BLaER1 treated with 17β-estradiol and CSF1 and Interleukin-3, amounts not matched to agents 10 nM and 100 nM (cell line): ENCODE measurements at regions not wholly inside any gene's neighbourhood (a gene's known extent, or its start where the extent isn't known, plus 50 kb on each side); places are given as distances from the start of the nearest gene placed in this dataset.
"Not testable (repeated sequence)": the region's sequence is repeated elsewhere in the genome, so short reads cannot be mapped to it uniquely, and the experiment has no call there.

ENCODE experiments used
- H3K27ac ChIP-seq, 11 experiments: shearing (Covaris generic); formaldehyde crosslinking; 2 replicates each; pipeline ENCODE4 v1.8.1; 2022
- H3K27me3 ChIP-seq, 11 experiments: shearing (Covaris generic); formaldehyde crosslinking; 2 replicates each; pipeline ENCODE4 v1.8.1; 2022
- H3K36me3 ChIP-seq, 11 experiments: shearing (Covaris generic); formaldehyde crosslinking; 2 replicates each; pipeline ENCODE4 v1.8.1; 2022
- H3K4me1 ChIP-seq, 10 experiments: shearing (Covaris generic); formaldehyde crosslinking; 2 replicates each; pipeline ENCODE4 v1.8.1; 2022
- H3K4me2 ChIP-seq, 11 experiments: shearing (Covaris generic); formaldehyde crosslinking; 2 replicates each; pipeline ENCODE4 v1.8.1; 2022
- H3K4me3 ChIP-seq, 10 experiments: shearing (Covaris generic); formaldehyde crosslinking; 2 replicates each; pipeline ENCODE4 v1.8.1; 2022
- H3K9ac ChIP-seq, 11 experiments: shearing (Covaris generic); formaldehyde crosslinking; 2 replicates each; pipeline ENCODE4 v1.8.1; 2022
- H3K9me3 ChIP-seq, 11 experiments: shearing (Covaris generic); formaldehyde crosslinking; replicated peaks in 1 of 11; 2 replicates each; pipeline ENCODE4 v1.8.1; 2022
- H4K20me1 ChIP-seq, 11 experiments: shearing (Covaris generic); formaldehyde crosslinking; 2 replicates each; pipeline ENCODE4 v1.8.1; 2022
- Cebpa-rat ChIP-seq, 11 experiments: shearing (Covaris generic); IDR thresholded peaks; 2 replicates each; pipeline ENCODE4 v1.8.1; 2022

DNA sequence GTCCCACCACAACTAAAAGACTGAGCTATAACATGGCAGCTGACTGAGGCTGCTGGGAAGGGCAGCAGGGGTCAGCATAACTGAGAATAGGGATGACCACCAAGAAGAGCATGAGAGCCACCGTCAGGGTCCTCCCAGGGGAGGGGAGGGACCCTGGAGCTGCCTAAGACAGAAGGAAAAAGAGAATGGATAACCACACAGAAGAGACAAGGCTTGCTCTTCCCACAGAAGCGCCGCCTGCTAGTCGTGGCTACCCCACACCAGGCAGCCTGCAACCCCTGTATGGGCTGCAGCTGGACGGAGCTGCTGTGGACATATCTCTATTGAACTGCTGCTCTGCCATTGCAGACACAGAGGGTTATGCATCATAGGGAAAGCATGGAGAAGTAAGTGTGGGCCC is 132.0 kb upstream of the CHD6 start:
- no peak overlapping the region for H3K4me2 ChIP-seq
- H3K27ac ChIP-seq = no peak overlapping the region
- TF ChIP-seq Cebpa-rat (IDR thresholded peaks at IDR 0.05) = no peak
- no peaks in the 10 kb centered on the region for H3K27me3 ChIP-seq
- peaks cover 0 to 4% (median 0%) of the 10 kb centered on the region in 11 experiments; a peak in 2 of 22 replicates for H3K9me3 ChIP-seq
- H3K9ac ChIP-seq = no peak overlapping the region
- H3K4me3 ChIP-seq = no peak overlapping the region
- no peaks in the 10 kb centered on the region for H3K4me1 ChIP-seq
- no peaks in the 10 kb centered on the region for H4K20me1 ChIP-seq
- H3K36me3 ChIP-seq = no peaks in the 10 kb centered on the region

DNA sequence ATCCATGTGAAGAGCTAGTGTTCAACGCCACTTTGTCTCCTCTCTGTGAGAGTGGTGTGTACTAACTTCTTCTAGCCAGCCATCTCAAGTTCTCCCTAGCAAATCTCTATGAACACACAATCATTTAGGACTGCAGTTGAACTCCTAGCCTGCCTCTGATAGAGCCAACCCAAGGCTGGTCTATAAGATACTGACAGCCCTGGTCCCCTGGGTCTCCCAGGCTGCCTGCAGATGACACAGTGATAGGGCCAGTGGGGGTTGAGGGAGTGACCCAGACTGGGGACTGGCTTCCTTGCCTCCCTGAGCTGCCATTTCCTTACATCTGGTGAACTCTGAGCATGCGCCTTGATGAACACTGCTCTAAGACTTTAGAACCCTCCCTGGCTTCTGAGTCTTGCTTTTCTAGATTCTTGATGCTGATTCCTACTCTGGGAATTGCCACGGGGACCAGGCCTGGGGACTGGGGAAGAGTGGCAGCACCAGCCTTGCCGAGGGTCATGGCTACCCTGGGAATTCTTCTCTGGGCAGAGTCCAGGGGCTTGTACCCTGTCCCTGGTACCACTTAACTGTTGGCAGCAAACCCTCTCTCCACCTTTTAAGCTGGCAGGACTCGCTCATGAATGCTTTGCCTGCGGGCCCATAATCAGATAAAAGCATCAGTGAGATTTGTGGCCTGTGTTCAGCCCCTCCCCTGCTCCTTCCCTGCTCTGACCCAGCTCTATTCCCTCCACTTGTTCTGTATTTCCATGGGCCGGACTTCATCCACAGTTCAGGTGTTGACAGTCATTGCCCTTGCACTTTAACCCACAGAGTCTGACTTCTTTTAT is 130.8 kb upstream of the CHD6 start:
- Histone ChIP-seq H3K27ac (no peak overlapping the region), H3K27me3 (no peaks in the 10 kb centered on the region), H3K4me2 (no peak overlapping the region)

DNA sequence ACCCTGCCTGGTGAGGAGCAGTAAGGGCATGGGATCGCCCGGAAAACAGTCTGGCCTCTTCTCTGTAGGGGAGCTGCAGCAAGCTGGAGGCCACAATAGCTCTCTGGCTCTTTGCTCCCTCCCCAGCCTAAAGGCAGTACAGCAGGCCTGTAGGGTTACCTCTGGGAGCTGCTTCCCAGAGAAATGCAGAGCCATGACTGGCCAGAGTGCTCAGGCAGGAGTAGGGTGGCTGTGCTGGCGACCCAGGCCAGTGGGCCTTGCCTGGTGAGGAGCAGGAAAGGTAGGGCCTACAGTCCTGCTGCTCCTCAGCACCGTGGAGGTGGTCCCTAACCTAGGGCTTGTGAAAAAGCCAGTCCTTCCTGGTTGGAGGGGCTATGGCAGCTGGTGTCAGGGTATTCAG is 129.9 kb upstream of the CHD6 start:
- no peak overlapping the region for H3K9ac ChIP-seq
- H3K27me3 ChIP-seq = no peaks in the 10 kb centered on the region
- no peak overlapping the region for H3K4me2 ChIP-seq
- H3K4me3 ChIP-seq = no peak overlapping the region
- no peak for TF ChIP-seq Cebpa-rat (IDR thresholded peaks at IDR 0.05)
- no peaks in the 10 kb centered on the region for H3K36me3 ChIP-seq
- no peaks in the 10 kb centered on the region for H4K20me1 ChIP-seq
- peaks cover 0 to 10% (median 0%) of the 10 kb centered on the region in 10 experiments; a peak in 1 of 20 replicates for H3K4me1 ChIP-seq
- H3K9me3 ChIP-seq = peaks cover 0 to 12% (median 6%) of the 10 kb centered on the region in 11 experiments; a peak in 8 of 22 replicates
- no peak overlapping the region for H3K27ac ChIP-seq

More for the DNA sequence above, 130.8 kb upstream of the CHD6 start:
- Histone ChIP-seq H3K36me3 (no peaks in the 10 kb centered on the region), H3K9ac (no peak overlapping the region), H4K20me1 (no peaks in the 10 kb centered on the region), H3K9me3 (peaks cover 0 to 4% (median under 1%) of the 10 kb centered on the region in 11 experiments; a peak in 6 of 22 replicates), H3K4me1 (peaks cover 0 to 5% (median 0%) of the 10 kb centered on the region in 10 experiments; a peak in 1 of 20 replicates), H3K4me3 (no peak overlapping the region)
- no peak for TF ChIP-seq Cebpa-rat (IDR thresholded peaks at IDR 0.05)

DNA sequence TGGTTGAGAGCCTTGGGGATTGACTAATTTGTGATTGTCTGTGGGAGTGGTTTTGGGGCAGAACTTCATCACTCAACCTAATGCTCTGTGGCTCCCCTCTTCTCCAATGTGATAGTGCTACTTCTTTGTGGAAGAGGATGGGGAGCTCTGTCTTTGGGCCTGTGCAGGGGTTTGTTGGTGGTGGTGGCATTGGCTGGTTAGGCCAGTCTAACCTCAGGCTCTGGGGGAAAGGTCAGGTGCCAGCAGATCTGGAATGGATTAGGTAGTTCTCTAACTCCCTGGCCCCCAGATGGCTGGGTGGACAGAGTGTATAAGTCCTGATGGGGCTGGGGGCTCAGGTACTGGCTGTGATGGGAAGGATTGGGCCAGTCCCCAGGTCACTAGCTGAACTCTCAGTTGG is 129.0 kb upstream of the CHD6 start:
- no peak for TF ChIP-seq Cebpa-rat (IDR thresholded peaks at IDR 0.05)
- Histone ChIP-seq H3K27me3 (no peaks in the 10 kb centered on the region), H3K36me3 (no peaks in the 10 kb centered on the region), H3K27ac (no peak overlapping the region), H3K4me1 (peaks cover 0 to 10% (median 0%) of the 10 kb centered on the region in 10 experiments; a peak in 1 of 20 replicates), H3K4me2 (no peak overlapping the region), H4K20me1 (no peaks in the 10 kb centered on the region), H3K9me3 (peaks cover 0 to 16% (median 8%) of the 10 kb centered on the region in 11 experiments; a peak in 8 of 22 replicates), H3K9ac (no peak overlapping the region), H3K4me3 (no peak overlapping the region)

DNA sequence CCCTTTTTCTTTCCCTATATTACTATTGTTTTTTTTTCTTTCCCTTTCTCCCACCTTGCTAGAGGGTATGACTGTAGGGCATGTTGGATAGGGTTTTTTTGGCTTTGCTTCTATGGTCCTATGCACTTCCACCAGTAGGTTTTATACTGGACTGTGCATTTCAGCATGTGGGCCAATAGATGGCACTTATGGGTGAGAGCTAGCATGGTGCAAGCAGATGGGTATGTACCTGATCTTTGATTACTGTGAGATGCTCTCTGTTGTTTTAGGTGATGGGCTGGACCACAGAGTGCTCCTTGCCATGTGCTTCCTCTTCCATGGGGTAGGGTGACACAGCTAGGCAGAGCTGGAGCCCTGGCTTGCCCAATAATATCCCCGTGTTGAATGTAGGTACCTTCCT is 128.5 kb upstream of the CHD6 start:
- H3K4me3 ChIP-seq = no peak overlapping the region
- TF ChIP-seq Cebpa-rat (IDR thresholded peaks at IDR 0.05) = no peak
- H4K20me1 ChIP-seq = no peaks in the 10 kb centered on the region
- H3K27me3 ChIP-seq = no peaks in the 10 kb centered on the region
- H3K4me1 ChIP-seq = peaks cover 0 to 10% (median 0%) of the 10 kb centered on the region in 10 experiments; a peak in 1 of 20 replicates
- no peak overlapping the region for H3K9ac ChIP-seq
- no peak overlapping the region for H3K27ac ChIP-seq
- no peak overlapping the region for H3K4me2 ChIP-seq
- no peaks in the 10 kb centered on the region for H3K36me3 ChIP-seq
- peaks cover 0 to 16% (median 8%) of the 10 kb centered on the region in 11 experiments; a peak in 8 of 22 replicates for H3K9me3 ChIP-seq

DNA sequence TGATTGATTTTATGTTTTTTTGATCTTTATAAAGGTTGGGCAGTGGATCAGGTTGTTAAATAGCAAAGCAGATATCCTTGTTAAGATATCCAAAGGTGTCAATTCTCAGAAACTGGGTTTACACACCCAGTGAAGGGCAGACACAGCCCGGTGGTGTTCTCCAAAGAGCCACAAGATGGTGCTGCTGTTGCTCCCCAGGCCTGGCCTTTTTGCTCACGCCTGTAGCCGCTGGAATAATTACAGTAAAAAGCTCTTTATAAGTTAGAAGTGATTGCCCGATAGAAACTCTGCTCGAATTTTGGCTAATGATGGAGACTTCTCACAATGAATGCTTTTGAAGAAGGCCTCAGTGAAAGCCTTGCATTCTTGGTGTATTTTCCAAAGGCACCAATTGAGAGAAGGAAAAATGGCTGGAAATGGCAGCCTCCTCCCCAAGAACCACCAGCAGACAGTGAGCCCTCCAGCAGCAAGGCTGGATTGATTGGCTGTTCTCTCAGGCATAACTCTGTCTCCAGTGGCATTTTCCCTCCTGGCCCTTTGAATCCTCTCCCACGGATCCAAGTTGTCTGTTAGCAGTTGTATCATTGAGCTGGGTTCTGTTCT is 120.5 kb upstream of the CHD6 start:
- Histone ChIP-seq H3K9ac (no peak overlapping the region), H3K4me2 (no peak overlapping the region), H3K27me3 (no peaks in the 10 kb centered on the region), H4K20me1 (no peaks in the 10 kb centered on the region), H3K4me1 (peaks cover 0 to 3% (median 0%) of the 10 kb centered on the region in 10 experiments; a peak in 1 of 20 replicates), H3K9me3 (peaks cover 0 to 14% (median 5%) of the 10 kb centered on the region in 11 experiments; a peak in 9 of 22 replicates), H3K36me3 (no peaks in the 10 kb centered on the region), H3K4me3 (no peak overlapping the region), H3K27ac (no peak overlapping the region)
- TF ChIP-seq Cebpa-rat (IDR thresholded peaks at IDR 0.05) = no peak

DNA sequence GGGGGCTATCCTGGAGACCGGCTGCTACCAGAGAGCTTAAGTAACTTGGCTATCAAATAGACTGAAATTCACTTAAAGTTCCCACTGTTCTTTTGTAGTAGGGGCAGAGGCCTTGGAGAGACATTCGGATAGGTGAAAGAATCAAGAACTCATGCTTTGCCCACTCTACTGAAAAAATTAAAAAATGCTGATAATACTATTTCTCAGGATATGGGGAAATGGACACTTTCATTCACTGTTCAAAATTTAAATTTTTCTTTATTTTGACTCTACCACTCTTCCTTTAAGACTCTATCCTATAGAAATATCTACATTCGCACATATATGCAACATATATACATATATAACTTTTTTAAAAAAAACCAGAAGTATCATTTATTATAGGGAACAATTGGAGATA is 117.8 kb upstream of the CHD6 start:
- Histone ChIP-seq H3K4me3 (no peak overlapping the region), H4K20me1 (no peaks in the 10 kb centered on the region), H3K4me2 (no peak overlapping the region), H3K9ac (no peak overlapping the region), H3K27ac (no peak overlapping the region), H3K9me3 (peaks cover 0 to 4% (median 0%) of the 10 kb centered on the region in 11 experiments; a peak in 1 of 22 replicates), H3K4me1 (peaks cover 0 to 10% (median 0%) of the 10 kb centered on the region in 10 experiments; a peak in 3 of 20 replicates), H3K27me3 (no peaks in the 10 kb centered on the region), H3K36me3 (no peaks in the 10 kb centered on the region)
- no peak for TF ChIP-seq Cebpa-rat (IDR thresholded peaks at IDR 0.05)

DNA sequence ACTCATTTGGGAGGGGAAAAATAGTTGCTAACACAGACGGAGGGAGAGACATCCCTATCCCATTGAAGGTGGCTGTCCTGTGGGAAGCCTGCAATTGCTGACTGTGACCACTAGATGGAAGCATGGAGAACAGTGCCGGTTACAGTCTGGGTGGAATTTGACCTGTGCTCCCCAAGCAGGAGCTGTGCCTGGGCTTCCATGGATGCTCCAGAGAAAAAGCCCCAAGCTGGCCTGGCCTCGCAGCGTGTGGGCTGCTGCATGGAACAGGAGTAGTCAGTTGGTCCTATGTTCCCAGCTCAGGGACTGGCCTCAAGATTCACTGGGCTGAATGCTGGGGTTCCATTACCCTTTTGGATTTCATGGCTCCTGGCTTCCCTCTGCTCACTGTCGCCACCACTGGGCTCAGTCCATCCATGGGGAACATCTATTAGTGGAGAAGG is 116.3 kb upstream of the CHD6 start:
- Histone ChIP-seq H3K4me3 (no peak overlapping the region), H3K9ac (no peak overlapping the region), H3K4me2 (no peak overlapping the region), H4K20me1 (no peaks in the 10 kb centered on the region), H3K9me3 (peaks cover 0 to 4% (median 0%) of the 10 kb centered on the region in 11 experiments; a peak in 1 of 22 replicates), H3K27me3 (no peaks in the 10 kb centered on the region), H3K27ac (no peak overlapping the region), H3K36me3 (no peaks in the 10 kb centered on the region), H3K4me1 (peaks cover 0 to 10% (median 0%) of the 10 kb centered on the region in 10 experiments; a peak in 3 of 20 replicates)
- TF ChIP-seq Cebpa-rat (IDR thresholded peaks at IDR 0.05) = no peak

DNA sequence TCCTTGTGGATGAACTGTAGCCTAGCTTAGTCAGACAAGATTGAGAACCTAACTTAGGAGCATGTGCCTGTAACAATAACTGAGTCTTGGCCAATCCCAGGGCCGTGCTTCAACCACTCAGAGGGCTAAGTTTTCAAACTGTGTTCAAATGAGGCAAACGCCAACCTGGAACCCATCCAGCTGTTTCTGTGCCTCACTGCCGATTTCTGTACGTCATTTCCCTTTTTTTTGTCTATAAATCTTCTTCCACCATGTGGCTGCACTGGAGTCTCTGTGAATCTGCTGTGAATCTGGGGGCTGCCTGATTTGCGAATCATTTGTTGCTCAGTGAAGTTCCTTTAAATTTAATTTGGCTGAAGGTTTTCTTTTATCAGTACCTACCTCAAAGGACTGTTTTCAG is 115.0 kb upstream of the CHD6 start:
- H3K9me3 ChIP-seq = peaks cover 0 to 8% (median 2%) of the 10 kb centered on the region in 11 experiments; a peak in 11 of 22 replicates
- H3K9ac ChIP-seq = no peak overlapping the region
- H4K20me1 ChIP-seq = no peaks in the 10 kb centered on the region
- peak overlapping the region in 2 of 11 experiments; percentile 9 to 67; a peak in 3 of 22 replicates for H3K4me2 ChIP-seq
- H3K4me3 ChIP-seq = no peak overlapping the region
- no peaks in the 10 kb centered on the region for H3K27me3 ChIP-seq
- no peak for TF ChIP-seq Cebpa-rat (IDR thresholded peaks at IDR 0.05)
- no peaks in the 10 kb centered on the region for H3K36me3 ChIP-seq
- H3K27ac ChIP-seq = no peak overlapping the region
- peaks cover 0 to 10% (median 0%) of the 10 kb centered on the region in 10 experiments; a peak in 3 of 20 replicates for H3K4me1 ChIP-seq

DNA sequence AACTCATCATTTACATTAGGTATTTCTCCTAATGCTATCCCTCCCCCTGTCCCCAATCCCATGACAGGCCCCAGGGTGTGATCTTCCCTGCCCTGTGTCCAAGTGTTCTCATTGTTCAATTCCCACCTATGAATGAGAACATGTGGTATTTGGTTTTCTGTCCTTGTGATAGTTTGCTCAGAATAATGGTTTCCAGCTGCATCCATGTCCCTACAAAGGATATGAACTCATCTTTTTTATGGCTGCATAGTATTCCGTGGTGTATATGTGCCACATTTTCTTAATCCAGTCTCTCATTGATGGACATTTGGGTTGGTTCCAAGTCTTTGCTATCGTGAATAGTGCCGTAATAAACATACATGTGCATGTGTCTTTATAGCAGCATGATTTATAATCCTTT is 113.0 kb upstream of the CHD6 start:
- H3K4me1 ChIP-seq, H3K27me3 ChIP-seq: not testable (repeated sequence)

DNA sequence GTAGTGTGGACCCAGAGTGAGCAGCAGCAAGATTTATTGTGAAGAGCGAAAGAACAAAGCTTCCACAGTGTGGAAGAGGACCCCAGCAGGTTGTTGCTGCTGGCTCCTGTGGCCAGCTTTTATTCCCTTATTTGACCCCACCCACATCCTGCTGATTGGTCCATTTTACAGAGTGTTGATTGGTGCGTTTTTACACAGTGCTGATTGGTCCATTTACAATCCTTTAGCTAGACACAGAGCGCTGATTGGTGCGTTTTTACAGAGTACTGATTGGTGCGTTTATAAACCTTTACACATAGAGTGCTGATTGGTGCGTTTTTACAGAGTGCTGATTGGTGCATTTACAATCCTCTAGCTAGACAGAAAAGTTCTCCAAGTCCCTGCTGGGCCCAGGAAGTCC is 109.5 kb upstream of the CHD6 start:
- not testable (repeated sequence) for H3K9ac ChIP-seq, H3K36me3 ChIP-seq, H3K4me3 ChIP-seq, H3K4me1 ChIP-seq, H3K27me3 ChIP-seq, H4K20me1 ChIP-seq, H3K4me2 ChIP-seq, H3K27ac ChIP-seq
- peaks cover 6 to 20% (median 13%) of the 10 kb centered on the region in 11 experiments; a peak in 14 of 22 replicates for H3K9me3 ChIP-seq

More for the DNA sequence above, 113.0 kb upstream of the CHD6 start:
- H3K4me2 ChIP-seq, H4K20me1 ChIP-seq, H3K36me3 ChIP-seq, H3K27ac ChIP-seq, H3K9ac ChIP-seq, H3K4me3 ChIP-seq: not testable (repeated sequence)
- peaks cover 6 to 21% (median 13%) of the 10 kb centered on the region in 11 experiments; a peak in 14 of 22 replicates for H3K9me3 ChIP-seq
